ENCODE measurements at regions not wholly inside any gene's neighbourhood (a gene's known extent, or its start where the extent isn't known, plus 50 kb on each side); places are given as distances from the start of the nearest gene placed in this dataset.

DNA sequence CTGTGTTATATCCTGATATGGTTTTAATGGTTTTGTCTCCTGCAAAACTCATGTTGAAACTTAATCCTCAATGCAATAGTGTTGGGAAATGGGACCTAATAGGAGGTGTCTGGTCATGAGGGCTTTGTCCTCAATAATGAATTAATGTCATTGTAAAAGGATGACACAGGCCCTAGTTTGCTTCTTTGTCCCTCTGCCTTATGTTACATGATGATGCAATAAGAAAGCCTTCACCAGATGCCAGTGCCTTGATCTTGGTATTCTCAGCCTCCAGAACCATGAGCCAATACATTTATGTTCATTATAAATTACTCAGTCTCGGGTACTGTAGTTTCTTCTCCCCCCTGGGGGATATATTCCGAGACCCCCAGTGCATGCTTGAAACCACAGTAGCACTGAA lies 1247.4 kb upstream of the SORCS1 start:
- DNase-seq (ENCODE audit: extremely low read depth in 1 of 11, low read depth in 9 of 11, low spot score in 4 of 11) = no peak

DNA sequence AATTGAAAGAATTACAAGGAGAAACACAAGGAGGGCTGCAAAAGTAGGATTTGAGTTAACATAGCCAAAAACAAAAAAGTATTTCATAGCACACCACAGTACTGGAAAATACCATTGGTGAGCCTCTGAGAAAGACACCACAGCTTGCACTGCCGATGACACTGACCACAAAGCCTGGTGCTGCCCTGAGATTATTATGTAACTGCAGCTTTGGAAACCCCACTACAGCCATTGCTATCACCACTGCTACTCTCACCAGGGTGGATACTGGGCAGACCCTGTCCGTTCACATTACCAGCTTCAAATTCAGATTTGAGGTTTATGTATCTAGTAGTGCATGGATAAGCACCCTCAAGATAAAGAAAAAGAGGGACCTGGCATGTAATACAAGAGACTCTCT lies 1246.7 kb upstream of the SORCS1 start:
- no peak for DNase-seq (ENCODE audit: extremely low read depth in 1 of 11, low read depth in 9 of 11, low spot score in 4 of 11)

DNA sequence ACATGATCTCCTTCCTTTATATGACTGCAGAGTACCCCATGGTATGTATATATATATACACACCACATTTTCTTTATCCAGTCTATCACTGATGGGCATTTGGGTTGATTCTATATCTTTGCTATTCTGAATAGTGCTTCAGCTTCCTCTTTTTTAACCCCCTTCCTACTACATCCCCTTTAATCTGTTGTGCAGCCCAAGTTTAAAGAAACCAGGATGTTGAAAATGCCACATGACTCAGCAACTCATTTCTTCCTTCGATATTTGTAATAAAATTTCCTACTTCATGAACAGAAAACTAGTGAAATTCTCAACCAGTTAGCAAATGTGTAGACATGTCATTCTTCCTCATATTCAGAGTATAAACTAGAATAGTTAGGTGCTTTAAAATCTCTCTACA lies 1245.7 kb upstream of the SORCS1 start:
- DNase-seq (ENCODE audit: extremely low read depth in 1 of 11, low read depth in 9 of 11, low spot score in 4 of 11) = no peak

DNA sequence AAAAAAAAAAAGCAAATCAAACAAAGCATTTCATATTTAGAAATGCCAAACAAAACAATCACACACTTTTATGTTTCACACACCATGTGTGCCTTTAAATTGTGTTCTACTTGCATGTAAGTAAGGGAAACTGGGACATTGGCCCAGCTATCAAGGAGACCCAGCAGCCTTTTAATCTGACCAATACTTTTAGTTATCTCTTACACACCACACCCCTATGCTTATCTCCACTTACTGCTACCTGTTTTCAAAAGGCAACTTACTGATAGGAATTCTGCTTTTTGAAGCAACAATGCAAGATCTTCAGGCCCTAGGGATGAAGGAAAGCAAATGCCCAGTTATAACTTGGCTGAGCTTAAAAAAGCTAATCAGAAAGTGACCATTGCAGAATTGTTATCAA lies 1244.8 kb upstream of the SORCS1 start:
- DNase-seq (ENCODE audit: extremely low read depth in 1 of 11, low read depth in 9 of 11, low spot score in 4 of 11) = no peak

DNA sequence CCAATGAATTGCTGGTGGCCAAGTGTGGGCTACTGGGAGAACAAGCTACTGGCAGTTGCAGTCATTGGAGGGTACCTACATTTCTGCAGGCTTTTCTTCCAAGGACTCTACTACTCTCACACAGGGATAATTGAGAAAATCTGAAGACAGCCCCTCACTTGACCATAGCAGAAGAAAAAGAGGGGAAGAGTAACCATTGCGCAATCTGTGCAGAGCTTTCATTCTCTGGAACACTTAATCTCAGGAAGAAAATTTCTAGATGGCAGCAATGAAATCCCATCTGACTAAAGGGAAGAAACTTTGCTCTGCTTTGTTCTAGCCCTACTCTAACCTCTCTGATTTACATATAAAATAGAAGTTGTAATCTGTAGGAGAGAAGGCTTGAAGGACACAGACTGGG lies 1239.6 kb upstream of the SORCS1 start:
- DNase-seq (ENCODE audit: extremely low read depth in 1 of 11, low read depth in 9 of 11, low spot score in 4 of 11) = no peak

DNA sequence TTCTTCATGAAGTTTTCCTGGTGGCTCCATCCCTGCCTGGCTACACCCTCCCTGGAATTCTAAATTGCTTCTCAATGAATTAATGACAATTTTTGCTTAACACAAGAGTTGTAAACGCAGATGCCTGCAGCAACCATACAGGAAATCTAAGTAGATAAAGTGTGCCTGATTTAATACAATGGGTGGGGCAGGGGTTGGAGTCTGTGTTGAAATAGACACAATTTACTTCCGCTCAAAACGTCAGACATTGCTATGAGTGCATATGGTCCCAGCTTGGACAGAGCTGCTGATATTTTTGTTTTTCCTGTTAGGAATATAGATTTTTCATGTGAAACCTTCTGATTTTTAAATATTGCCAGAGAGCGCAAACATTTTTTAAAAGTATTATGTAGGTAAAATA lies 1235.0 kb upstream of the SORCS1 start:
- no peak for DNase-seq (ENCODE audit: extremely low read depth in 1 of 11, low read depth in 9 of 11, low spot score in 4 of 11)

DNA sequence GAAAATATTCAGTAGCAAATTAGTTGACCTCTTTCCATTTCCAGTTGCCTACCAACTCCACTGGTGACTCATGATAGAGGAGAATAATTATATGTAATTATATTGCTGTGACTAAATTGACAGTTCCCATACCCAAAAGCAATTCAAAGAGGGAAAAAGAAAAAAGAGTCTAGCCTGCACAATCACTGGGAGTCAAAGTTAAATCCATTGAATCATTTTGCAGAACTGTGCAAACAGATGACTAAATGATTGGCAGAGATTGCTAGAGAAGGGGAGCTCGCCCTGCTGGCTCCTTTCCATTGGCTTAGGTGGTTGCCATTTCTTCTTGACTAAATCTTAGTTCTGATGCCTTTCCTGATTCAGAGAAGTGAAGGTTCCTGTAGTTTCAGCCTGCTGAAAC lies 1228.6 kb upstream of the SORCS1 start:
- no peak for DNase-seq (ENCODE audit: extremely low read depth in 1 of 11, low read depth in 9 of 11, low spot score in 4 of 11)

DNA sequence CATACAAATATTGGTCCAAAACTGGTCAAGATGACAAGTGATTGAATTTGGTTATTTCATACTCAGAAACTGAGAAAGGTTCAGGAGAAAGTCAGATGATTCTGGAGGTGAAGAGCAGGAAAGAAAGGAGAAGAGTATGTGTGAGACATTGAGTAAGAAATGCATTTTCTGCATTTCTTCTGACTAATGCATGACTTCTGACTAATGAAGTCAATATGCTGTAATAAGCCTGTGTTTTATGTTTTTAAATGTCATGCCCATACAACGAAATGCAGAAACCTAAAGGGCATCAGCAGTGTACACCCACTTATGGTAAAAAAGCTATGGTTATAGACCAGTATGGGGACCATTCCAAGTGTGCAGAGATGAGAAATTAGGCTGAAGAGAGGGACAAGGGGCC lies 1227.8 kb upstream of the SORCS1 start:
- no peak for DNase-seq (ENCODE audit: extremely low read depth in 1 of 11, low read depth in 9 of 11, low spot score in 4 of 11)

DNA sequence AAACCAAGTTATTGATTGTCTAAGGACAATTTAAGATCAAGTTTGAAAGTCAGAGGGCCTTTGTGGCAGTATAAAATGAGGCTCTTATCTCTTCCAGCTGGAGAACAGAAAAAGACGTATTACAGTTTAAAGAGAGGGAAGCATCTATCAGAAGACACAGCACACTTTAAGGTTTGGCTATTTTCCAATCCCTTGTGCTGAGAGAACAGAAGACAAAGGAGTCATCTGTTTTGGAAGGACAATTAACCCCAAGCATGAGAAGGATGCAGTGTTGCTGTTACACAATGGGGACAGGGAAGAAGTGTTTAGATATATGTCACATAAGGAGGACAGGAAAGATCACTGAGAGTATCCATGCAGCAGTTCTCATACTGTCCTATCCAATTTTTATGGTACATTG lies 1224.2 kb upstream of the SORCS1 start:
- peak in 2 of 11 donors; percentile 3 to 12 for DNase-seq (ENCODE audit: extremely low read depth in 1 of 11, low read depth in 9 of 11, low spot score in 4 of 11)

DNA sequence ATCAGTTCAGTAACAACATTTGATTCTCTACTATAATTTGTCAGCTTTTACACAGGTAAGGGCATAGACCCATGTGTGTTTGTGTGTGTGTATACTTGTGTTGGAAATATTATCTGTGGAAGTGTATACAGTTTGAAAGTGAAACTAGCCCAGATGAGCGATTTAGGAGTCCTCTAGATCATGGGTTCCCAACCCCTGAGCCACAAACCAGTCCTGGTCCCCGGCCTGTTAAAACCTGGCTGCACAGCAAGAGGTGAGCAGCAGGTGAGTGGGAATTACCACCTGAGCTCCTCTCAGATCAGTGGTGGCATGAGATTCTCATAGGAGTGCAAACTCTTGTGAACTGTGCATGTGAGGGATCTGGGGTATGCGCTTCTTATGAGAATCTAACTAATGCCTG lies 1221.5 kb upstream of the SORCS1 start:
- no peak for DNase-seq (ENCODE audit: extremely low read depth in 1 of 11, low read depth in 9 of 11, low spot score in 4 of 11)

DNA sequence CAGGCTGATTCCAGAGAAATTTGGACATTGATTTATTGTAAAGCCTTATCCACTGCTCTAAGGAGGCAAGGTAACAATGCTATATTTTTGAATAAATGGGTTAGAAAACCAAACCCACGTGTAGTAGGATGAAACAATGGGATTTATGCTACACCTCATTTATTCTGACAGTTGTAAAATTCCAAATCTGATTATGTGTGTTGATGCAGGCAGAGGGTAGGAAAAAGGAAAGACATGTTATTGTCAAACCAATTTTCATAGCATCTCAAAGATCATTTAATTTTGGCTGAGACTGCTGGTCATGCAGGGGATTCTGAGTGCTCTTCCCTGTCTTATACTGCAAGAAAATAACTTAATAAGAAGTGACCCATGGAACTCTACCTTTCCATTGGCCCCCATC lies 1219.9 kb upstream of the SORCS1 start:
- no peak for DNase-seq (ENCODE audit: extremely low read depth in 1 of 11, low read depth in 9 of 11, low spot score in 4 of 11)

DNA sequence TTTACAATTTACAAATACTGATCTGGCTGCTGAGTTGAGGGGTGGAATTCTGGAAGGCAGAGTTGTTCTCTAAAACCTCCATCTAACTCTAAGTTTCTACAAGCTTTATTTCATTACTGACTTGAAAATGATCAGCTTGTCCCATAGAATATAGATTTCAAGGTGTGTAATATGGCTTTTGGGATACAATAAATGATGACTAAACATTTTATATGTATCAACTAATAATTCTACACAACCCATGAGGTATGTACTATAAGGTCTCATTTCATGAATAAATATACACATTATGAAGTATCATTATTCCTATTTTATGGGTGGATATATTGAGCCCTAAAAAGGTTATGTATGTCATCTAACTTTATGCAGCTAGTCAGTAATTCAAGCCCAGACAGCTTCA lies 1214.3 kb upstream of the SORCS1 start:
- DNase-seq (ENCODE audit: extremely low read depth in 1 of 11, low read depth in 9 of 11, low spot score in 4 of 11) = no peak

DNA sequence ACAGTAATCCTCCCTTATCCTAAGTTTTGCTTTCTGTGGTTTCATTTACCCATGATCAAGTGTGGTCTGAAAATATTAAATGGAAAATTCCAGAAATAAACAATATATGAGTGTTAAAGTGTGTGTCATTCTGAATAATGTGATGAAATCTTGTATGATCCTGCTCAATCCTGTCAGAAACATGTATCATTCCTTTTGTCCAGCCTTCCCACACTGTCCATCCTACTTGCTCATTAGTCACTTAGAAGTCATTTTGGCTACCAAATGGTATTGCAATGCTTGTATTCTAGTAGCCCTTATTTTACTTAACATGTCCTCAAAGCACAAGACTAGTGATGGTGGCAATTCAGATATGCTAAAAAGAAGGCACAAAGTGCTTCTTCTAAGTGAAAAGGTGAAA lies 1211.2 kb upstream of the SORCS1 start:
- no peak for DNase-seq (ENCODE audit: extremely low read depth in 1 of 11, low read depth in 9 of 11, low spot score in 4 of 11)

DNA sequence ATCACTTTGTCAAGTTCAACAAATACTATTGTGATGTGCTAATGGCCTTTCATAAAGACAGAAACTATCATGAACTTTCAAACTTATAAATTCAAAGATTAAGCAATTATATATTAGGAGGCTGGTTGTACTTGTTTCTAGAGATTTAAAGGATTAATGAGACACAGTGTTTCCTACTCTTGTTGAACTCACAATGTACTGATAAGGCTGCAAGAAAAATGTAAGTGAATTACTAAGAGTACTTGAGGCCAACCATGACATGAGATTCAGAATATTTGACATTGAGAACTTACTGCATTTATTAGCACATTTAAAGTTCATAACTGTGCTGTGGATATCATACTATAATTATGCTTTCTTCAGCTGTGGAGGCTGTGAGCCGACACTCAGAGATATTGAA lies 1210.5 kb upstream of the SORCS1 start:
- DNase-seq (ENCODE audit: extremely low read depth in 1 of 11, low read depth in 9 of 11, low spot score in 4 of 11) = no peak

DNA sequence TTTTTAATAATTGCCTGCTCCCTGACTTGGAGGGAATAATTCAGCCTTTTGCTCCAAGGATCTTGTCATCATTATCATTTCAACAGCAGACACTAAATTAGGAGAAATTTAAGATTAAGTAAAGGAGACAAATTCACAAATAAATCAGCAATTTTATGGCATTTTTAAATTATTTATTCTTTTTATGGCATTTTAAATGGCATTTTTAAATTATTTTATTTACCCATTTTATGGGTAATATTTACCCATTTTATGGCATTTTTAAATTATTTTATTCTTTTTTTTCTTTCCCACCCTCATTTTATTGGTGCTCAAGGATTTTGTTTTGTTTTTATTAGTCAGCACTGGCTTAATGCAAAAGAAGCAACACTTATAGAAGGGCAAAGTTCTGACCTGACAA lies 1201.0 kb upstream of the SORCS1 start:
- no peak for DNase-seq (ENCODE audit: extremely low read depth in 1 of 11, low read depth in 9 of 11, low spot score in 4 of 11)

DNA sequence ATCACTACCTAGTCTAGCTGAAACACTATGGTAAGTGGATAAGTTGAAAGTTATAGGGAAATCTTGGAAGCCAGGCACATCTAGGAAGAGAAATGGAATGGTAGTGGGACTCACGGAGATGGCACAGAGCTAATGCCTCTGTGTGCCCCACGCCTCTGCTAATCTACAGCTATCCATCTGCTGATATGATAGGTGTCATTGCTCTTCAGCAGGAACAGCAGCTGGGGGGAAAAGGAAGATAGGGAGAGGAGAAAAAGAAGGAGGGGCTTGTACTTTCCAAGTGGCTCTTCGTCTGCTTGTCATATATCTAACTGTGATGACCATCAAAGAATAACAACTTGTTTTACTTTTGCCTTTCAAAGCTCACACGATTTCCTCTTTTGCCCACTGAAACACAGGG lies 1199.1 kb upstream of the SORCS1 start:
- no peak for DNase-seq (ENCODE audit: extremely low read depth in 1 of 11, low read depth in 9 of 11, low spot score in 4 of 11)

DNA sequence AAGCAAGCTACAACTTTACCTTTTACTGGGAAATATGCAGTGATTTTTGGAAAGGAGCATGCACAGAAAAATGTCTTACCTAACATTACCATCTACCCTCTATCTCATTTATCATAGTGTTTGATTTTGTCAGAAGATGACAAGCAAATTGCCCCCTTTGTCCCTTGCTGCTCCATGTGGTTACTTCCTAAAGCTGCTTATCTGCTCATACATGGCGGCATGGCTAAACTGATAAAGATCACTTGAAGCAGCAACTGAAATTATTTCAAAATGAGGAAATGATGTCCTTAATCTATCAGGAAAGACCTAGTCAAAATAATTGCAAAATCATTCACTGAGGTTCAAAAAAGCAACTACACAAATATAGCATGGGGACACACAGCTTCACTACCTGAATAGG lies 1198.5 kb upstream of the SORCS1 start:
- no peak for DNase-seq (ENCODE audit: extremely low read depth in 1 of 11, low read depth in 9 of 11, low spot score in 4 of 11)

DNA sequence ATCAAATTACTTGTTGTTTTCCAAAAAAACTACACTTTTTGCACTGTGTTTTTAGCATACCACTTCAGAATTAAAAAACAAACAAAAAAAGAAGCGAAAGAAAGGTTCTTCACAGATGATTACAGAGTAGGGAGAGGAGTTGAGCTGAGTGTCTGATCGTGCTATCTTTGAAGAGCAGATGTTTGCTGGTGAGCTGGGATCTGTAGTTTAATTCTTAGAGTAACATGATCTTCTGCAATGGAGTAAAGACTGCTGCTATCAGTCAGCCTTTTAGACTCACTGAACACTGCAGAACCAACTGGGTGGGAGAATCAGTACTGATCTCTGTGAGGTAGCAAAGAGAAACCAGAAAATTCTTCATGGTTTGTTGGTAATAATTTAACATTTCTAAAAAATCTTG lies 1197.8 kb upstream of the SORCS1 start:
- DNase-seq (ENCODE audit: extremely low read depth in 1 of 11, low read depth in 9 of 11, low spot score in 4 of 11) = no peak

DNA sequence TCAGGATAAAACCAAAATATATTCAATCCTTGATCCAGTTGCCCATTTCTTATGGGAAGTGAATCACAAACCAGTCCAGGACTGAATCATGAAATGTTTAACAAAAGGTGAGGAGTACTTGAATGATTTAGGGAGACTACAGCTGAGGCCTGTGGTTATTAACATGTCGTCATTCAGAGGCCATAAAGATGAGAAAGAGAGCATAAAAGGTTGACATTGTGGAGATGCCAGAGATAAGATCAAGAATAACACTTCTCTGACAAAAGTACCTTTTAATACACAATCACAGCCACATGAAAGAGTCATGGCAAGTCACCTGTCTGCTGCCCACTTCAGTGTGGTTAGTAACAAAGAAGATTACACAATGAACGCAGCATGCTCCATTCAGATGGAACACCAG lies 1195.7 kb upstream of the SORCS1 start:
- no peak for DNase-seq (ENCODE audit: extremely low read depth in 1 of 11, low read depth in 9 of 11, low spot score in 4 of 11)

DNA sequence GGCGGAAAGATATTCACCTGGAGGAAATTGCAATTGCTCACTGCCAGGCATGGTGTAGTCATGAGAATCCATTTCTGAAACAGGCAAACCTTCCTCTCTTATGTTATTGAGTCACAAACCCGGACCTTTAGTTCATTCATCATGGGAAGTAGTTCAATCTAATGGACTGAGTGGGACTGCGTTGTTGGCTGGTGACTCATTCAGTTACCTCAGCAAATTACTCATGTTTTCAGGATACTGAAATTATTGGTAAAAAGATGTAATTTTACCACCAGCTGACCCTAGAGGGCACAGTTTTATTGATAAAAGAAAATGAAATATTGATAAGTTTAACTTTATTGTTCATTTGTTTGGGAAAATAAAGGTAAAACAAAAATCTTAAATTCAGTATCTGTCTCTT lies 1194.4 kb upstream of the SORCS1 start:
- DNase-seq (ENCODE audit: extremely low read depth in 1 of 11, low read depth in 9 of 11, low spot score in 4 of 11) = no peak

DNA sequence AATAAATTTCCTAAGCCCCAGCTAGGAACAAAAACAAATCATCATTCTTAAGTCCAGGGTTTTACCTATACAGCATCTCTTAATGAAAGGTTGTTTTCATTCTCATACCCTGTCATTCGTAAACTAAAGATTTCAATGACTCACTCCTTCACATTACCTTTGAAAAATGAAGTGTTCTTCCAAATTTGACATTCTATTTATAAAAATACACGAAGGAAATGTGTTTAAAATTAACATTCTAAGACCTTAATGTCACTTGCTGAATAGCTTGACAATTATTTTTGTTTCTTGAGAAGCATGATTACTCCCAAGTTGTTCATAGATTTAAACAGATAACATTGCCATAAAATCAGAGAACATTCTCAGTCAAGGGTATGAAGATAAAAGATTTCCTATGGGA lies 1188.3 kb upstream of the SORCS1 start:
- DNase-seq (ENCODE audit: extremely low read depth in 1 of 11, low read depth in 9 of 11, low spot score in 4 of 11) = no peak

DNA sequence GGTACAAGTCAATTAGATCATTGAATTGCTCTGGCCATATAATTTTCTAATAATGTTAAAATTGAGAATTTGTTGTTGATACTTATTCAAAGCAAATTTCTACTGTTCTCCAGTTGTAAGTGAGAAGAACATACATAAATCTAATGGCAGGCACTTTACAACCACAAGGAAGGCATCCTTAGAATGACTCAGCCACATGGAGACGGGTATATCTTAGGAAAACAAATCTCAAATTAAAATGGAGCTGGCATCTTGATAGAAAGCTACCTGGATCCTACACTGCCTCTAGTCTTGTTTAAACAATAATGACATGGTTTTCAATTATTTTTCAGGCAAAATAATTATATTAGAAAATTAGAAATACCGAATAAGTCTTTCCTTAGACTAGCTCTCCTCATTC lies 1183.7 kb upstream of the SORCS1 start:
- DNase-seq (ENCODE audit: extremely low read depth in 1 of 11, low read depth in 9 of 11, low spot score in 4 of 11) = no peak
